B cell (primary cell): ENCODE measurements at regions not wholly inside any gene's neighbourhood (a gene's known extent, or its start where the extent isn't known, plus 50 kb on each side); places are given as distances from the start of the nearest gene placed in this dataset.

ENCODE experiments used
- ATAC-seq: fragments of 200-7000 bp; cut with Tn5 transposase; one replicate; pipeline ENCODE4 v1.10.0; 2021; ENCODE audit warnings: low read depth, mild to moderate bottlenecking, moderate number of reproducible peaks, moderate library complexity
- CTCF ChIA-PET: fragments of 350-600 bp; sonication (Branson Sonifier 250); formaldehyde crosslinking; loops from one replicate; lab custom pipeline; 2021; ENCODE audit warnings: antibody characterized with exemption, inconsistent platforms; lab: Charles Lee
- POLR2A ChIA-PET: fragments of 350-600 bp; sonication (Branson Sonifier 250); formaldehyde crosslinking; loops from one replicate; lab custom pipeline; 2021; ENCODE audit warnings: antibody characterized with exemption; lab: Charles Lee
- DNase-seq: peaks from one replicate; pipeline ENCODE4 v3.0.0; 2013
- H2AFZ ChIP-seq: 2 replicates; pipeline ENCODE4 v1.6.1; 2012; ENCODE audit warnings: mild to moderate bottlenecking, low read depth, low read length; ENCODE audit not compliant: insufficient read depth, poor library complexity, severe bottlenecking
- H3K27ac ChIP-seq, 2 donors: 1 replicate in 1 of 2; 2 replicates in 1 of 2; pipeline ENCODE4 v1.5.1; 2012 to 2013; ENCODE audit warnings: low read length in 2 of 2, mild to moderate bottlenecking in 2 of 2, moderate library complexity in 1 of 2
- H3K27me3 ChIP-seq, 4 experiments: fragments of 200-600 bp in 1 of 4; sonication (generic) in 1 of 4; replicated peaks in 1 of 4; 1 replicate in 2 of 4; 2 replicates in 2 of 4; pipeline versions ENCODE4 v1.6.1 to v1.7.0; 2013 to 2016; ENCODE audit warnings: low read length in 3 of 4, mild to moderate bottlenecking in 2 of 4, mixed read lengths in 1 of 4, moderate library complexity in 1 of 4; ENCODE audit not compliant: insufficient read depth in 4 of 4, control insufficient read depth in 3 of 4; ENCODE audit errors: control extremely low read depth in 1 of 4
- H3K36me3 ChIP-seq, 2 experiments: replicated peaks in 1 of 2; 1 replicate in 1 of 2; 2 replicates in 1 of 2; pipeline versions ENCODE4 v1.6.1 to v1.7.1; 2013; ENCODE audit warnings: low read length in 1 of 2; ENCODE audit not compliant: insufficient read depth in 2 of 2, control insufficient read depth in 1 of 2; ENCODE audit errors: control extremely low read depth in 1 of 2, extremely low read depth in 1 of 2
- H3K4me1 ChIP-seq, 2 donors: fragments of 200-600 bp in 1 of 2; sonication (generic) in 1 of 2; 1 replicate in 1 of 2; 2 replicates in 1 of 2; pipeline versions ENCODE4 v1.5.1 to v1.6.1; 2013 to 2017; ENCODE audit warnings: low read length in 2 of 2; ENCODE audit not compliant: control insufficient read depth in 2 of 2, insufficient read depth in 2 of 2
- H3K4me2 ChIP-seq: replicated peaks from 2 replicates; pipeline ENCODE3; 2012; ENCODE audit warnings: mild to moderate bottlenecking, low read depth, low read length; ENCODE audit not compliant: poor library complexity, severe bottlenecking
- H3K4me3 ChIP-seq, 5 experiments: fragments of 200-600 bp in 1 of 5; sonication (generic) in 1 of 5; 1 replicate in 3 of 5; 2 replicates in 2 of 5; pipeline versions ENCODE4 v1.5.1 to v1.7.0; 2011 to 2016; ENCODE audit warnings: low read length in 4 of 5, mild to moderate bottlenecking in 4 of 5, low read depth in 2 of 5, control low read depth in 1 of 5, moderate library complexity in 1 of 5; ENCODE audit not compliant: insufficient read depth in 1 of 5; ENCODE audit errors: control extremely low read depth in 1 of 5, extremely low read depth in 1 of 5
- H3K79me2 ChIP-seq: fragments of 200-600 bp; sonication (generic); one replicate; pipeline ENCODE4 v1.6.0; 2016; ENCODE audit warnings: low read length; ENCODE audit not compliant: control insufficient read depth, insufficient read depth
- H3K9ac ChIP-seq: fragments of 200-600 bp; sonication (generic); 2 replicates; pipeline ENCODE4 v1.6.1; 2017; ENCODE audit warnings: mild to moderate bottlenecking, low read length, moderate library complexity
- H3K9me3 ChIP-seq, 3 donors: one replicate each; pipeline versions ENCODE4 v1.6.1 to v1.7.1; 2013; ENCODE audit warnings: low read length in 2 of 3; ENCODE audit not compliant: control insufficient read depth in 2 of 3, insufficient read depth in 1 of 3; ENCODE audit errors: control extremely low read depth in 1 of 3
- H4K20me1 ChIP-seq: 2 replicates; pipeline ENCODE4 v1.6.0; 2012; ENCODE audit warnings: mild to moderate bottlenecking, low read length; ENCODE audit not compliant: insufficient read depth, control insufficient read depth, poor library complexity, severe bottlenecking
- H3K27ac Mint-ChIP-seq: one replicate; pipeline ENCODE4 v1.8.0; 2021; ENCODE audit warnings: mixed read lengths
- H3K27me3 Mint-ChIP-seq: one replicate; pipeline ENCODE4 v1.8.0; 2021; ENCODE audit warnings: mixed read lengths
- H3K4me1 Mint-ChIP-seq: one replicate; pipeline ENCODE4 v1.8.0; 2021; ENCODE audit warnings: mixed read lengths
- H3K4me3 Mint-ChIP-seq: one replicate; pipeline ENCODE4 v1.8.0; 2021; ENCODE audit warnings: mixed read lengths
- H3K9me3 Mint-ChIP-seq: one replicate; pipeline ENCODE4 v1.8.0; 2022; ENCODE audit warnings: mixed read lengths; ENCODE audit not compliant: insufficient read depth
- EZH2 ChIP-seq: IDR thresholded peaks from 2 replicates; pipeline ENCODE4 v1.6.1; 2012; ENCODE audit warnings: borderline replicate concordance, low read depth, mild to moderate bottlenecking, moderate library complexity, low read length; ENCODE audit not compliant: insufficient read depth, poor library complexity, severe bottlenecking
- WGBS: methylation state at CpG from one replicate; pipeline ENCODE4 v1.1.5; 2013; ENCODE audit warnings: missing lambda C conversion rate; ENCODE audit not compliant: insufficient coverage; 5-methylcytosine and 5-hydroxymethylcytosine counted together
- intact Hi-C: fragments of 100-400 bp; cut with micrococcal nuclease; formaldehyde crosslinking; loops from one replicate; pipeline ENCODE4 v1.10.0; 2022
- TF ChIP-seq, protein P1 (sequence below): fragments of 200-600 bp; IDR thresholded peaks from one replicate; pipeline ENCODE4 v1.8.0; 2022; ENCODE audit warnings: antibody characterized with exemption, mild to moderate bottlenecking

DNA sequence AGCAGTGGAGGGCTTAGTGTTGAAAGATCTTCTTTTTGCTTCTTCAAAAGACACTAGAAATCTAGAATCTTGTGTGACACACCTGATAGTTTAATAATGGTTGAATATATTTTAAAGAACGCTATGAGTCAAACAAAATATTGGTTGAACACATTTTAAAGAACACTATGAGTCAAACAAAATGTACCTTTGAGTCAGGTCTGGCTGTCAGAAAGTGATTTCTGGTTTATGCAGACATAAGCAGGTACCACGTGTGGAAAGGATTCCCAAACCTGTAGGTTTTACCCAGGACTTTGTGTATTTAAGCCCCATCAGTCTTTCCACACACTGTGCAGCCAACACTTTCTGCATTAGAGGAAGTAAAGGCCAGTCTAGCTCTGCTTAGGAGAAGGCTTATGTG, 366.7 kb upstream of the TENM4 start:
- no peaks in the 10 kb centered on the region for H4K20me1 ChIP-seq
- WGBS, result no CpG with 5 or more reads among the region's 2 CpGs
- peaks cover 8% of the 10 kb centered on the region for H3K9me3 Mint-ChIP-seq
- POLR2A ChIA-PET, result no interaction called here
- H3K9me3 ChIP-seq, result peaks cover 0 to 8% (median 2%) of the 10 kb centered on the region in 3 donors
- no peaks in the 10 kb centered on the region for H3K4me1 Mint-ChIP-seq
- H3K4me3 Mint-ChIP-seq, result no peak overlapping the region
- no peak overlapping the region for H3K27ac ChIP-seq
- no peaks in the 10 kb centered on the region for H3K27me3 Mint-ChIP-seq
- no peak overlapping the region for H3K27ac Mint-ChIP-seq
- no peaks in the 10 kb centered on the region for H3K36me3 ChIP-seq
- CTCF ChIA-PET, result no interaction called here
- ATAC-seq, result no peak
- H3K27me3 ChIP-seq, result no peaks in the 10 kb centered on the region
- TF ChIP-seq, protein P1, sequence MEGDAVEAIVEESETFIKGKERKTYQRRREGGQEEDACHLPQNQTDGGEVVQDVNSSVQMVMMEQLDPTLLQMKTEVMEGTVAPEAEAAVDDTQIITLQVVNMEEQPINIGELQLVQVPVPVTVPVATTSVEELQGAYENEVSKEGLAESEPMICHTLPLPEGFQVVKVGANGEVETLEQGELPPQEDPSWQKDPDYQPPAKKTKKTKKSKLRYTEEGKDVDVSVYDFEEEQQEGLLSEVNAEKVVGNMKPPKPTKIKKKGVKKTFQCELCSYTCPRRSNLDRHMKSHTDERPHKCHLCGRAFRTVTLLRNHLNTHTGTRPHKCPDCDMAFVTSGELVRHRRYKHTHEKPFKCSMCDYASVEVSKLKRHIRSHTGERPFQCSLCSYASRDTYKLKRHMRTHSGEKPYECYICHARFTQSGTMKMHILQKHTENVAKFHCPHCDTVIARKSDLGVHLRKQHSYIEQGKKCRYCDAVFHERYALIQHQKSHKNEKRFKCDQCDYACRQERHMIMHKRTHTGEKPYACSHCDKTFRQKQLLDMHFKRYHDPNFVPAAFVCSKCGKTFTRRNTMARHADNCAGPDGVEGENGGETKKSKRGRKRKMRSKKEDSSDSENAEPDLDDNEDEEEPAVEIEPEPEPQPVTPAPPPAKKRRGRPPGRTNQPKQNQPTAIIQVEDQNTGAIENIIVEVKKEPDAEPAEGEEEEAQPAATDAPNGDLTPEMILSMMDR, result no peak
- TF ChIP-seq EZH2, result no peak
- no peaks in the 10 kb centered on the region for H3K4me1 ChIP-seq
- H2AFZ ChIP-seq, result no peak overlapping the region
- H3K4me2 ChIP-seq, result no peak overlapping the region
- no peak overlapping the region for H3K9ac ChIP-seq
- H3K79me2 ChIP-seq, result no peaks in the 10 kb centered on the region
- H3K4me3 ChIP-seq, result no peak overlapping the region
- DNase-seq, result no peak
- intact Hi-C loops, result no loop called here

DNA sequence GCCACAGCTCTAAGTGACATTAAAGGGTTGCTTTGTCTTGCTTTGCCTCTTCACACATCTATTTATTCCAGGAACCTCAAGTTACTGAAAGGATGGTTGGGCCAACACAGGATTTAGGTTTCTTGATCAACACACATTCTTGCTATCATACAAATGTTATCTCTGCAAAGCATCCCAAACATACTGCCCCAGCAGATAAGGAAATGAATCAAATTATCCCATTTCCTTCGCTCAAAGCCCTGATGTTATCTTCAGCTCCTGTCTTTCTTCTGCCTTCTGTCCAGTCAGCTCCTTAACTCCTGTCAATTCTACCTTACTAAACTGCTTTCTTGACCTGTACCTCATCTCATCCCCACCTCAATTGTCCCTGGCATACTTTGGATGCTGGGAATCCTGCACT, 355.9 kb upstream of the TENM4 start:
- no peak overlapping the region for H3K27ac ChIP-seq
- no peak overlapping the region for H3K4me2 ChIP-seq
- TF ChIP-seq, protein P1, result no peak
- no peak for TF ChIP-seq EZH2
- Mint-ChIP-seq H3K27me3 (no peaks in the 10 kb centered on the region), H3K4me3 (no peak overlapping the region), H3K27ac (no peak overlapping the region), H3K9me3 (peaks cover 3% of the 10 kb centered on the region), H3K4me1 (no peaks in the 10 kb centered on the region)
- CTCF ChIA-PET, result no interaction called here
- ATAC-seq (no peak), DNase-seq (no peak)
- no peak overlapping the region for H3K4me3 ChIP-seq
- H3K36me3 ChIP-seq, result no peaks in the 10 kb centered on the region
- WGBS, result 79% methylated on average over 1 of the region's 1 CpG
- H3K9me3 ChIP-seq, result no peaks in the 10 kb centered on the region
- no peaks in the 10 kb centered on the region for H4K20me1 ChIP-seq
- no peaks in the 10 kb centered on the region for H3K79me2 ChIP-seq
- intact Hi-C loops, result no loop called here
- H3K27me3 ChIP-seq, result no peaks in the 10 kb centered on the region
- no peak overlapping the region for H2AFZ ChIP-seq
- H3K9ac ChIP-seq, result no peak overlapping the region
- no peaks in the 10 kb centered on the region for H3K4me1 ChIP-seq
- POLR2A ChIA-PET, result no interaction called here
